Skin of body (tissue), 1 donor: ENCODE measurements at regions not wholly inside any gene's neighbourhood (a gene's known extent, or its start where the extent isn't known, plus 50 kb on each side); places are given as distances from the start of the nearest gene placed in this dataset.
A peak's percentile ranks its signal among the peaks of the same experiment; 100 is the strongest.
"Not testable (repeated sequence)": the region's sequence is repeated elsewhere in the genome, so short reads cannot be mapped to it uniquely, and the experiment has no call there.

ENCODE experiments used
- DNase-seq: peaks from one replicate; lab custom pipeline; 2025; lab: John Stamatoyannopoulos, UW

DNA sequence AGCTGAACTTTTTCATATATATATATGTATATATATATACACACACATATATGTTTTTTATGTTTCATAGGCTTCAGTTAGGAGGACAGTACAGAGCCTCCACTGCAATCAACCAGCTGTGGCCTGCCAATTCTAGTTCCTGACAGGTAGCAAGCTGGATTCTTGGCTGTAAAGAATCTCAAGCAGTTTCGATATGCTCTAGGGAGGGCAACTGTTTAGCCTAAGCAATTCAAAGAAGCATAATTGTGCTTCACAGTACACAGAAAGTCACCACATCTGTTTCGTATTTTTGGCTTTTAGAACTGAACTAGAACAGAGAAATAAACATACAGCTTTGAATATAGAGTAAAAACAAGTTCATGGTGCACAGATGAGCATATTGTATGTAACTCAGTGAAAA, 152.4 kb upstream of the ARRDC3 start:
- peak; percentile 36 for DNase-seq

DNA sequence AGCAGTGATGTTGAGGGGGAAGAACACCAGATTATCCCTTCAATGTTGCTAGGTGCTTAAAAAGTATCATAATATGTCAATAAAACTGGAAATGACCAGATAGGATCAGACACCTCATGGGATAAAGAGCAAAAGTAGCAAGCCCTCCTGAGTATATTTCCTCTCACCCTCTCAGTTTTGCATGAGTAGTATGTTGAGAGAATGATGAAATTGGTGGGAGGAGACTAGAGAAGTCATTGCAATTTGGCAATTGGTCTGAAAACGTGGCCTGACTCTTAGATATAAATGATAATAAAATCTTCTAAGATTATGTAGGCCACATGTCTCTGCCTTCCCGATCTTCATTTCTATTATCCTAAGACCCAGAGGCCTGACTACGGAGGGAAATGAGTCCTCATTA, 151.2 kb upstream of the ARRDC3 start:
- DNase-seq = no peak

DNA sequence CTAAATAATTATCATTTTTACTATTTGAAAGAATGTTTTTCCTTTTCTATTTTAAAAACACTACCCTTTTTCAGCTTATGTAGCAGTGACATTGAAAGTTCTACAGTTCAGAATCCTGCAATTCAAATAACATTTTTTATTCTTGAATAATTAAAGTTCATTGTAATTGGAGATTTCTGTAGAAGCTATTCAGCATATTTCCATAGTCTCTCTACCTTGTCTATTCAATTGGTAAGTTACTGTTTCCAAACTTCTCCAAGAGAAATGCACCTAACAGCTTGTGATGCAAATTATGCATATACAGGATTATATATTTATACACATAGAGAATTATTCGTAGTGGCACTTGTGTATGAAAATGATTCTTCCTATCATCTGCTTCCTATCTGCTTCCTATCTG, 149.7 kb upstream of the ARRDC3 start:
- no peak for DNase-seq

DNA sequence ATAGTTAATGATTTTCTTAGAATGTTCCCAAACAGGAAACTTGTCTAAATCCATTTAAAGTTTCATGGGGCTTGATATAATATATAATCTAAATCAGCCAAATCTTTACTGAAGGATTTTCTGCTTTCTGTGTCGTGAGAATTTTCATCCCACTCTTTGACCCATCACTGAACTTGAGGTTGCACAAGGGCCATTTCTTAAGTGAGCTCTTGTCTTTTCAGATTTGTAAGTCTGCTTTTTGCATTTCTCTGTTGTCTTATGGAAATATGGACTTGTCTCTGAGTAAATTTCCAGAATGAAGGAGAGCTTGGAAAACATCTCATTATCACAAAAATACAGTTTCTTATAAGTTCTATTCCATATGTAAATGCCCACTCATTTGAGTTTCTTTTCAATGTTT, 149.2 kb upstream of the ARRDC3 start:
- no peak for DNase-seq

DNA sequence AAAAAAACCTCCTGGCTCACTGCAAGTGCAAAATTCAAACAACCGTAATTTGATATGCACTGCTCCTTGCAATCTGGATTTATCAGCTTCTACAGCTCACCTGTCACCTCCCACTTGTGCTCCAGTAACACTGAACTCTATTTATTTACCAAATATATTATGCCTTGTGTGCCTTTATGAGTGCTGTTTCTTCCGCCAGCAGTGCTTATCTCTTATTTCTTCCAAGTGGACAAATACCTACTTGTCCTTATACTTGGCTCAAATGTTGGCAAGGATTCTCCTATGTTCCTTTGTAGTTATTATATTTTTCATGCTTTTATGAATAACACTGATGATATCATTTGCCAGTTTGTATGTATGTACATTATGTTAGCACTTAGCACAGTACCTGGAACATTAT, 145.7 kb upstream of the ARRDC3 start:
- no peak for DNase-seq

DNA sequence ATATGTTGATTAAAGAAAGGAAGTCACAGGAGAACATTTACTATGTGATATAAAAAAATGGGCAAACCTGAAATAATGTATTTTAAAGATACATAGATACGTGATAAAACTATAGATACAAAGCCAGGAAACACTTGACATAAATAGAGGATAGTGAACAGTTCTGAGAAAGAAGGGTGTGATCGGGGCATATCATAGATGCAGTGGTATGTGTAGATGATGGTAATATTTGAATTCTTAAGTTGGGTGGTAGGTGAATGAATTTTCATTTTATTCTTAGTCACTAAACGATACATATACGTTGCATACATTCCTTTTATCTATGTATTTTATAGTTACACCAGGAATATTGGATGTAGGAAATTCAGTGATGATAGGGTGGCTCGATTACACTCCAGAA, 138.7 kb upstream of the ARRDC3 start:
- DNase-seq = no peak

DNA sequence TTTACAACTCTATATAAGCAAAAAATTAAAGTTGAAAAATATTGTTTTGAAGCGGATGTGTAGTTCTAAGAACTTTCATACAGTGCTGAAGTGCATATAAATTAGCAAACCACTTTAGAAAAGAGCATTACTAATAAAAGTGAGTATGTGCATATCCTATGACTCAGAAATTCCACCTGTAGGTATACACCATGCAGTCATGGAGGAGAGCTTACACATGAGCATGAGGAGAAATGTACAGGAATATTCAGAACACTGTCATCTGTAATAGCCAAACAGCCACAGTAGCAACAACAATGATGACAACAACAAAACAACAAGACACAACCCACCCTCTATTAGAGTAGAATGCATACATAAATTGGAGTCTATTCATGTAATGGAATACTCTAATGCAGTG, 138.2 kb upstream of the ARRDC3 start:
- no peak for DNase-seq

DNA sequence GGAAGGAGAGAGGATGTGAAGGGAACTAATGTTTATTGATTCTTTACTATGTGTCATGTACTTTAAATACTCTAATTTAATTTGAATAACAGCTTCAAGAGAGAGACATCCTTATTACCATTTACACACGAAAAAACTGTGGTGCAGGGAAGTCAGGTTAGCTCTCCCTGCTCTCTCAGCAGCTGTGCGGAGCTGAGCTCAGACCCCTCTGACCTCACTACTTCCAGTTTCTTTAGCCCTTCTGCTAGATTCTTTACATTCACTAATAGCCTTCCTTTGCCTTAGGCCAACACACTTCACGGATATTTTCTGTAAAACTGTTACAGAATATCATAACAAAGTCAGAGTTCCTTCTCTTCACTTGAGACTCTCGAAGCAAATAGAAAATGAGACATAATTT, 131.3 kb upstream of the ARRDC3 start:
- DNase-seq = no peak

DNA sequence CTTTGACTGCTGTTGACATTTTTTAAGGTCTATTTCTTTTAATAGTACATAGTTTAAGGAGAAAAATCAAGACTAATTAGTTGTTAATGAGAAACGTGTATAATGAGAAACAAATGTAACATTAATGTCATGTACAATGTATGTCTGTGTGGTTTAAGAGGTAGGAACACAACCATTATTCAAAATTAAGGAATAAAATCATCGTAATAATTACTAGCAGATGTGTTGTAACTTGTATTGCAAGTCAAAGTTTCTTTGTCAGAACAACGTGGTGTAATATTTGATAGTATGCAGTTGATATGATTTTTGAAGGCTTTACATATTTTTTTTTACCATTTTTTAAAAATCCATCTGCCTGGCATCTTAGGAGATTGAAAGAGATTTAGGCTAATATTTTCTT, 120.2 kb upstream of the ARRDC3 start:
- DNase-seq = no peak

DNA sequence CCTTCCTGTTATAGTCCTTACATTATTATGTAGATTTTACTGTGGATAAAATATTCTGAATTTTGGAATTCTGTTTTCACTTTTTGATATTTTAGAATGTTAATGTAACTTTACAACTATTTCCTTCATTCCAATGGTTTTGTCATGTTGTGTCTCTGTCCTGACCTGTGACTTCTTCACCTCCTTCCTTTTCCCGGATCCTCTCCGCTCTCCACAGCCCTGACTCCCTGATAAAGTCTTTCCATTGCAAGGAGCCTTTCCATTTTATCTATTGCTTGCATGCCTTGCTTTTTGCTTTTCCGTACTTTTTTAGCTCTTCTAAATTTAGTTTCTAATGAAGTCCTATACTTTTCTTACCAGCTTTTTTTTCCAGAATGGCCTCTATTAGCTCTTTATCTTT, 117.6 kb upstream of the ARRDC3 start:
- DNase-seq = no peak

DNA sequence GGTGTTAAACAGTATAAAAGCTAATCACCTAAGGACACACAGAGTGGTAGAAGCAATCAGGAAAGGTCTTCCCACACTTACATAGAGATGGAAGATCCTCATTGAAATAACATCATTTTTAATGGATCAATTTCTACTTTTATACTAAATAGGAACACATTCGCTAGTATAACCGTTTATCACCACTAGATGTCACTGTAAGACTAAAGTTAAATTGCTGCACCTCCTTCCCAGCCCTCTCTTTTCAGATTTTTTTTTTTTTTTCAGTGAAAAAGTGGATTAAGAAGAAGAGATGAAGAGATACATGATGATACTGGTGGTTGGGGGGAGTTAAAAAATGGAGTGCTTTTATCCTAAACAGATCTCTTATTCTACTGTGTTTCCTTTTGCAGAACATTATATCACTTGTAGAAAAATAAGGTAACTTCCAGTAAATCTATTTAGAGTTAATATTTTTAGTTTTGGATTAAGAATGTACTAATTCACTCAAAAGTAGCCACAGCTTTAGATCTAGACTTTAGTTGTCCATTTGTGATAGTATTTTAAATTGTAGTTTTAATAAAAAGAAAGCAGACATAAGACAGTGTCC, 116.9 kb upstream of the ARRDC3 start:
- peak; percentile 4 for DNase-seq

DNA sequence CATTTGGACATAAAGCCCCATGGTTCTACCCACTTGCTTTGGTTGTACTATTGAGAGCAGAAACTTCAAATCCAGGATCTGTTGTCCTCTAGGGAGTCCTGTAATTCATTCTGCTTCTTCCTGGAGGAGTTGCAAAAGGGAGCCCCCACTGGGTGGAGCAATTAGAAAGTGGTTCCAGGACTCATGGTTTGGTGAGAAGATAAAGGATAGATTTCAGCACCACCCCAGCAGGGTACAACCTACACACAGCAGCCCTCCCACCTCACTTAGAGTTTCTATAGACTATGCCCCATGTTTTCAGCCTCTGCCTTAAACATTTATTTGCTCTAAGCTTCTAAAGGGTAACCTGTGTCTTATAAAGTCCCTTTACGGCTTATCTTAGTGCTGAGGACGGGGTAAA, 112.6 kb upstream of the ARRDC3 start:
- no peak for DNase-seq

DNA sequence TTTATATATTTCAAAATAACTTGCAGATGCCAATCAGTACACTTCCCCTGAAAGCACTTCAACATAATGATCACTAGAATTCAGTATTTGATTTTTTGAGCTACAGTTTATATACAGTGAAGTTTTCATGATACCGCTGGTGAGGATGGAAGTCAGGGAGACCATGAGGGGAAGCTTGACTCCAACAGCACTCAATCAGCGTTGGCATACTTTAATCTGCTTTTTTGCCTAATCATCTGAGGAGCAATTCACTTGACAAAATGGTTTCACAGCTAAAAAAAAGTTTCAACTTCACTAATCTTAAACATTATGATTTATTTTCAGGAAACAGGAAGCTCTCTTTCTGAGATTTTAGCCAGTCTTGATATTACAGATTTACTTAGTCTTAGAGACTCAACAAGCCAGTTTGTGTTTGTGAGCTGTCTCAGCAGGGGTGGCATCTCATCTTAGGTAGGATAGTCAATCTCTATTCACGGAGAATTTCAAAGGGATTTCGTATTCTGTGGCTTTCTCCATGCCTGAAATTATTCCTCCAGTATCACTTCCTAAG, 111.4 kb upstream of the ARRDC3 start:
- DNase-seq = no peak

DNA sequence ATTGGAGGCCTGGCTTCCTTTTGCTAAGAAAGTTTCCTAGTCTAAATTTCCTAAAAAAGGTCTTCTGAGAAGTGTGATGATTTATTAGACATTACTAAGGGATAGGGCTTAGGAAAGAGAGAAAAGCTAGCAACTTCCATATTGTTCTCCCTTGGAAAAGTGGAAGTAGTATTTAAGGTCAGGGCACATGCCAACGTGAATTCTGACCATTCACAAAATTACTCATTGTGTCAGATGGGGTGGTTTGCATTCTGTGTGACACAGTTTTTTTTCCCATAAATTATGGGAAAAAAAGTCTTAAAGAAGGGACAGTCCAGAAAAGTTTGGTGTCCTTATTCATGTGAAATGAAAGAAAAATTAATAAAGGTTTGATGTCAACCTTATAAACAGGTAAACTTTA, 110.0 kb upstream of the ARRDC3 start:
- DNase-seq = no peak

DNA sequence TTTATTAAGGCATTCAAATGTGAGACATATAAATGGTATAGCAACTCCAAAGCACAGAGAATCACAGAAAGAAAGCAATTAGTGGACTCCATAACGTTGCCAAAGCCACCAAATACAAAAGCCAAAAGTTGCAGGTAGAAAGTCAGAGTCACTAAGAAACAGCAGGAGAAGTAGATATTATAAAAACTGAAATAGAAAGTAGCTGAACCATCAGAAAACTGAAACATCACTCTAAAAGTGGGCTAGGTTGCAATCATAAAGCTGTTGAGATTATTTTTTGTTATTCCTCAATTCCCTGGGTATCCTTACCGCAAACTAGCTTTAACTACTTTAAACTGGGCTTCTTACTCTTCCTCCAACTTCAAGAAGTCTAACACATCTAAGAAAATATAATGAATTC, 108.1 kb upstream of the ARRDC3 start:
- DNase-seq = no peak

DNA sequence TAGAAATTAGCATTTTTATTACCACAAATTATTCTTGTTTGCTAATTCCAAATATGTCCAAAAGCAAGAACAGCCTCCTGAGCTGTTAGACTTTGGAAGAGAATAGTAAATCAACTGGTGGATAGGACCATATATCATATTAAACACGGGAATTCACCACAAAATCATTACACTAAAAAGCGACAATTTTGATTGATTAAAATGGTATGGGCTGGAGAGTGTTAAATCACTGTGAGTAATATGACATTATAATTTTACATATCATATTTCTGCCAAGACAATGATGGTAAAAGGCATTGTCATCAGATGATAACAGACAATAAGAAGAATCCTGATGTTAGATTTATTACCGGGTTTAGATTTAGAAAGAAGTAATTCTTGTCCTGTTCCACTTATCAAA, 107.2 kb upstream of the ARRDC3 start:
- DNase-seq = no peak

DNA sequence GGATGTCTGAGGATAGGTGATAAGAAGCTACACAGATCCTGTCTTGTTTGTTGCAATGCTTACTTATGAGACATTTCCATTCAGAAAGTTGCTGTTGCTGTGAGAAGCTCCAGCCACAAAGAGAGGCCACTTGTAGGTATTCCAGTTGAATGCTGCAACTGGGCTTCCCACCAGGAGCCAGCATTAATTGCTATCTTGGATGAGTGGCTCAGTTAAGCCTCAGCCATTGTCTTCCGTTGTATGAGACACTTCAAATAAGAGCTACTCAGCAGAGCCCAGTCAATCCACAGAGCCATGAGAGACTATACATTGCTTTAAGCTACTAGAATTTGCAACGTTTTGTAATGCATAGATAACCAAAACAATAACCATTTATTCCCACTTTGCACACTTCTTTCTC, 104.3 kb upstream of the ARRDC3 start:
- DNase-seq = no peak

DNA sequence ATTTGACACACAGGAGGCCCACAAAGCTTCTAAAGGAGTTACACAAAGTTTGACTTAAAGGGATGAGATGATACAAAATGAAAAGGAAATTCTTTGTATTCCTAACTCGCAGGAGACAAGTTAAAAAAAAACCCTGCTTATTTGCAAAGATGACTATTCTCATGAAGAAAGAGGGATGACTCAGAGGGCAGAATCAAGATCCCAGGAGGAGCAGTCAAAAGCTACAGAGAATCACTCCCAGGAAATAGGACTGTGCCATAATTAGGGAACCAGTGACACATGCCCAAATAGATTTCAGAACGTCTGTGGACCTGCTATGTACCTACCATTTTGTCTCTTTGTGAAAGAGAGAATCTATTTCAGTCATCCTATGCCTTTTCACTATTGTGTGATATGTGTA, 103.5 kb upstream of the ARRDC3 start:
- no peak for DNase-seq

DNA sequence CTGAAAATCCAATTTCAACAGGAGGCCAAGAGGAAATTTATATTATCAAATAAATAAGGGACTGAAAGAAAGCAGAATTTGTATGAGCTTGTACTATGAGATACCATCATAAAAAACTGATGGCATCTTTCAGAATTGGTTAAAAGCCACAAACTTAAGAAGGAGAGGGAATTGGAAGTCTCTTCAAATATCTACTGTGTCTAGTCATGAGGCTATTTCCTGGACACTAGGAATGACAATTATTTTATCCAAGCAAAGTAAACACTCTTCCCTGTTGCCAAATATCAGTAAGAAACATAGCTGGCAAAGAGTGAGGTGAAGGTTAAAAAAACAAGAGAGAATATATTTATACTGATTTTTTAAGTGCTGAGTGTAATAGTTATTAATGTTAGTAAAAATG, 101.5 kb upstream of the ARRDC3 start:
- no peak for DNase-seq

DNA sequence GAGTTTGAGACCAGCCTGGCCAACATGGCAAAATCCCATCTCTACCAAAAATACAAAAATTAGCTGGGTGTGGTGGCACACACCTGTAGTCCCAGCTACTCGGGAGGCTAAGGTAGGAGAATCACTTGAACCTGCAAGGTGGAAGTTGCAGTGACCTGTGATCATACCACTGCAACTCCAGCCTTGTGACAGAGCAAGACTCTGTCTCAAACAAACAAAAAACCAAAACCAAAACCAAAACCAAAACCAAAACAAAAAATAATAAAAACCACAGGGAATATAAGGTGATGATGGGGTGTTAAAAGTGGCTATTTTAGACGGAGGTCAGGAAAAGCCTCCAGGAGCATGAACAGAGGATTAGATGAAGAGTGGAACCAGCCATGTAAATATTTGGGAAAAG, 96.3 kb upstream of the ARRDC3 start:
- DNase-seq = not testable (repeated sequence)

DNA sequence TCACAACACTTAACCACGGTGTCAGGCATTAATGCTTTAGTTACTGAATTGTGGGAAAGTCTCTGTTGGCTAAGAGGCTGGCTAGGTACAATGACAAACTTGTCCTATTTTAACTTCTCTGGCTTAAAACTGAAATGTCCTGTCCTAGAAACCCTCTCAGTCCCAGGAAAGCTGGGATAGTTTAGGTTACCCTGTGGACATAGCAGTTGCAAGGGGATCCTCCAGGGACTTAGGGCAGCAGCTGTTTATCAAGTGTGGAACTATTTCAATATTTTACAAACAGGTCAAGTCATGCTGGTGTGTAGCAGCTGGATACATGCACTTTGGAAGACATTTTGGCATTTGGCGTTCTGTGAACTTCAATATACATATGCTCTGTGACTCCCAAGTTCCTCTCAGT, 95.0 kb upstream of the ARRDC3 start:
- no peak for DNase-seq

DNA sequence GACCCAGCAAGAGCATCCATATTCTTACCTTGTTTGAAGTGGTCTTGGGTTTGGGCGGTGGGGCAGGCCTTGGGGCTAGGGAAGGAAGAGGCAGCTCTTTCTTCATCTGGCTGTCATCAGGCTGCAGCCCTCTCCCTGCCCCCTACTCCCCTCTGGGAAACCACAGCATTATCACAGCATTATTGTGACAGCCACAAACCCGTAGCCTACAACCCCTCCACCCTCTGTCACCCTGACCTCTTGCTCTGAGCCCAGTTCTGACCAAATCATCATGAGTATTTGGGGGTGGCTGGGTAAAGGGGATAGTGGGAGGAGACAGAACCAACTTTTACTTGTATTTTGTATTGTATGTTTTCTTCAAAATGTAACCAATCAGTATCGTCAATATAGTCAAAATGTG, 94.3 kb upstream of the ARRDC3 start:
- no peak for DNase-seq

DNA sequence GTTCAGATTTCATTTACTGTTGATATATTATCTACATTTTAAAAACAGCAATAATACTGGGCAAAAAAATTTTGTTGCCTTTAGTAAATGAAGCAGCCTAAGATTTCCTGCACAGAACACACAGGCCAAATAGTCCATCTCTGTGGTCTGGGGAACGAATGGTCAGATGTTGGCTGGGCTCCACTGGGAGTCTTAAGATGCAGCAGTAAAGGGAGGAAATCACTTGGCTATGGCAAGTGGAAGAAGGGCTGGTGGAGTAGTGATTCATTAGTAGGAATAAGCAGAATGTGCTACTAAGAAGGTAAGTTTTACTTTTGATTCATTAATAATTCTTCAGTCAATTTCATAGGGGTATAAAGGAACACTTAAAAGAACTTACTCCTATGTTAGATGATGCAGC, 91.1 kb upstream of the ARRDC3 start:
- DNase-seq = no peak

DNA sequence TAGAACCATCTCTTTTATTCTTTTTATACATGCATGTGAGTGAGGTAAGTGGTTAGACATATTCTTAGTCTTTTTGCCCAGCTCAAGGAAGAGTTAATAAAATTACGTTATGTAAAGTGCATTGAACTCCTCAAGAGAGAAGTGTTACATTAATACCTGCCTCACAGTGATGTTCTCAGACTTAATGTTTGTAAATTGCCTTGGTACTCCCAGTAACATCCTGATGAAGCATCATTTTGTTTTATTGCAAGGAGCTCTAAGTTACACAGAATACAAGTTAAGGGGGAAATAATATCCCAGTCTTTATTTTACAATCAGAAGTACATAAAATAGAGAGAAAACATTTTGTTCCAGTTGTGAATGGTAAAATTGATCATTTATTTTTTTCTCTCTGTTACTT, 89.5 kb upstream of the ARRDC3 start:
- no peak for DNase-seq
